Progenitor cell of endocrine pancreas (in vitro differentiated cells): ENCODE measurements at regions not wholly inside any gene's neighbourhood (a gene's known extent, or its start where the extent isn't known, plus 50 kb on each side); places are given as distances from the start of the nearest gene placed in this dataset.

ENCODE experiments used
- DNase-seq: peaks from one replicate; pipeline ENCODE4 v3.0.0; 2021; ENCODE audit warnings: low spot score; ENCODE audit not compliant: unreplicated experiment
- H3K27ac Mint-ChIP-seq: 2 replicates; pipeline ENCODE4 v1.8.0; 2021; ENCODE audit warnings: mild to moderate bottlenecking, moderate library complexity, mixed read lengths
- H3K27me3 Mint-ChIP-seq: 2 replicates; pipeline ENCODE4 v1.8.0; 2021; ENCODE audit warnings: mixed read lengths
- H3K36me3 Mint-ChIP-seq: 2 replicates; pipeline ENCODE4 v1.8.0; 2022; ENCODE audit warnings: mixed read lengths; ENCODE audit not compliant: insufficient read depth
- H3K4me1 Mint-ChIP-seq: 2 replicates; pipeline ENCODE4 v1.8.0; 2021; ENCODE audit warnings: low read depth, mixed read lengths
- H3K4me3 Mint-ChIP-seq: 2 replicates; pipeline ENCODE4 v1.8.0; 2021; ENCODE audit warnings: low read depth, mild to moderate bottlenecking, moderate library complexity, mixed read lengths
- H3K9me3 Mint-ChIP-seq: 2 replicates; pipeline ENCODE4 v1.8.0; 2021; ENCODE audit warnings: low read depth, mixed read lengths
- TF ChIP-seq, protein P1 (sequence below): fragments of 200-600 bp; sonication (generic); IDR thresholded peaks from one replicate; pipeline ENCODE4 v1.5.0; 2021; ENCODE audit warnings: antibody characterized with exemption, mild to moderate bottlenecking; ENCODE audit not compliant: unreplicated experiment

DNA sequence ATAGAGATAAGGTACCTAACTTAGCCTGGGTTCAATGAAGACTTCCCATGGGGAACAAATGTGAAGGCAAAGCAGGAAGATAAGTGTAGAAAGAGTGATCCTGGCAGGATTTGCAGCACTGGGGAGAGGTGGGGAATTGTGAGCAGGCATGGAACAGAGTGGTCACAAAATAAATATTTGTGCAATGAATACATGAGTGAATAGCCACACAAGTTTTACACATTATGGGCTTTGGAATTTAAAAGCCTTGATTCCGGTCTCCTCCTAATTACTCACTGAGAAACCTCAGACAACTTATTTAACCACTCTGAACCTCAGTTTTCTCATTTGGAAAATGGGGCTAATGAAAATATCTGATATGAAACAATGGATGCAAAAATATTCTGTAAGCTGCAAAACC lies 148.3 kb downstream of the ELAVL4 start:
- peaks cover 20% of the 10 kb centered on the region for H3K27me3 Mint-ChIP-seq
- no peaks in the 10 kb centered on the region for H3K9me3 Mint-ChIP-seq
- no peaks in the 10 kb centered on the region for H3K36me3 Mint-ChIP-seq
- no peak for DNase-seq
- no peak overlapping the region for H3K4me3 Mint-ChIP-seq
- no peak overlapping the region for H3K27ac Mint-ChIP-seq
- H3K4me1 Mint-ChIP-seq: peaks cover 6% of the 10 kb centered on the region
- TF ChIP-seq, protein P1, sequence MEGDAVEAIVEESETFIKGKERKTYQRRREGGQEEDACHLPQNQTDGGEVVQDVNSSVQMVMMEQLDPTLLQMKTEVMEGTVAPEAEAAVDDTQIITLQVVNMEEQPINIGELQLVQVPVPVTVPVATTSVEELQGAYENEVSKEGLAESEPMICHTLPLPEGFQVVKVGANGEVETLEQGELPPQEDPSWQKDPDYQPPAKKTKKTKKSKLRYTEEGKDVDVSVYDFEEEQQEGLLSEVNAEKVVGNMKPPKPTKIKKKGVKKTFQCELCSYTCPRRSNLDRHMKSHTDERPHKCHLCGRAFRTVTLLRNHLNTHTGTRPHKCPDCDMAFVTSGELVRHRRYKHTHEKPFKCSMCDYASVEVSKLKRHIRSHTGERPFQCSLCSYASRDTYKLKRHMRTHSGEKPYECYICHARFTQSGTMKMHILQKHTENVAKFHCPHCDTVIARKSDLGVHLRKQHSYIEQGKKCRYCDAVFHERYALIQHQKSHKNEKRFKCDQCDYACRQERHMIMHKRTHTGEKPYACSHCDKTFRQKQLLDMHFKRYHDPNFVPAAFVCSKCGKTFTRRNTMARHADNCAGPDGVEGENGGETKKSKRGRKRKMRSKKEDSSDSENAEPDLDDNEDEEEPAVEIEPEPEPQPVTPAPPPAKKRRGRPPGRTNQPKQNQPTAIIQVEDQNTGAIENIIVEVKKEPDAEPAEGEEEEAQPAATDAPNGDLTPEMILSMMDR: no peak
